Inferior parietal cortex (tissue), 1 donor: ENCODE measurements at regions not wholly inside any gene's neighbourhood (a gene's known extent, or its start where the extent isn't known, plus 50 kb on each side); places are given as distances from the start of the nearest gene placed in this dataset.
A peak's percentile ranks its signal among the peaks of the same experiment; 100 is the strongest.

Experiments used
- DNase-seq: peaks from one replicate; pipeline ENCODE4 v3.0.0-alpha.2; 2016; ENCODE audit errors: extremely low spot score

DNA sequence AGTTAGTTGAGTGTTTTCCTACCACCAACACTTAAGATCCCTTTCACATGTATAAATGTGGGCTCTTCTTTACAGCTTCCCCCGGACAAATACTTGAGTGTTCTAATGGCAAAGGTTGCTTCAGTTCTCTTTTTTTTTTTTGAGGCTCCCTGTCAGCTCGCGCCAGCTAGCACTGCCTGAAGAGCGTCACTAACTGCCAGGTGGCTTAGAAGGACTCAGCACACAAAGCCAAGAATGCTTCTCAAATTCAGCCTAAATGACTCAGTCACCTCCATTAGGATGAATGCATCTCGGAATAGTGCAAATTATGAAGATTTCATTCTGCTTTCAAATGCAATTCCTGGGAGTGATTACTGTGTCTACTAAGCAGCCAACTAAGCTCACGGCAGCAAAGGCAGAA is 150.7 kb upstream of the BTBD3 start:
- no peak for DNase-seq

- no peak for DNase-seq
Measured at GRCh38 chr20:11769825-11770224, 147.9 kb upstream of the BTBD3 start.

DNA sequence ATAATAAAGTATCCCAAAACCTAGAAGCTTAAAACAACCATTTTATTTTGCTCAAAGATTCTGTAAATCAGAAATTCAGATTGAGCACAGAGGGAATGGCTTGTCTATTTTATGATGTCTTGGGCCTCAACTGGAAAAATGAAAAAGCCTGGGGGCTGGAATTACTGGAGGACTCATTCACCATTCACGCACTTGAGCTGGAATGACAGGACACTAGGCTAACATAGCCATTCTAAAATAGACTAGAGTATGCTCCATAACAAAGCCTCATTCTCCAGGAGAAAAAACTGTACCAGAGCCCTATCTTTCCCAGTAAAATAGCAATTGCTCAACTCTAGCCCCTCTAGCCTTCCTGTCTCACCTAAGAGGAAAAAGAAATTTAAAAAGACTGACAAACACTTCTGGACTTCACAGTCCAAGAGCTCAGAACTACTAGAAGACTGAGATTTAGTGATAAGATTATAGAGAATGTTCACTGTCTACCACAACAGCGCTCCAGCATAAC is 145.4 kb upstream of the BTBD3 start:
- DNase-seq, result no peak

- DNase-seq, result no peak
Measured at GRCh38 chr20:11776687-11777086, 141.0 kb upstream of the BTBD3 start.

GRCh38 chr20:11777387-11778205 is 140.1 kb upstream of the BTBD3 start:
- no peak for DNase-seq

- DNase-seq, result no peak
Measured at GRCh38 chr20:11778206-11778570, 139.5 kb upstream of the BTBD3 start.

- DNase-seq, result no peak
Measured at GRCh38 chr20:11780765-11781369, 136.8 kb upstream of the BTBD3 start.

DNA sequence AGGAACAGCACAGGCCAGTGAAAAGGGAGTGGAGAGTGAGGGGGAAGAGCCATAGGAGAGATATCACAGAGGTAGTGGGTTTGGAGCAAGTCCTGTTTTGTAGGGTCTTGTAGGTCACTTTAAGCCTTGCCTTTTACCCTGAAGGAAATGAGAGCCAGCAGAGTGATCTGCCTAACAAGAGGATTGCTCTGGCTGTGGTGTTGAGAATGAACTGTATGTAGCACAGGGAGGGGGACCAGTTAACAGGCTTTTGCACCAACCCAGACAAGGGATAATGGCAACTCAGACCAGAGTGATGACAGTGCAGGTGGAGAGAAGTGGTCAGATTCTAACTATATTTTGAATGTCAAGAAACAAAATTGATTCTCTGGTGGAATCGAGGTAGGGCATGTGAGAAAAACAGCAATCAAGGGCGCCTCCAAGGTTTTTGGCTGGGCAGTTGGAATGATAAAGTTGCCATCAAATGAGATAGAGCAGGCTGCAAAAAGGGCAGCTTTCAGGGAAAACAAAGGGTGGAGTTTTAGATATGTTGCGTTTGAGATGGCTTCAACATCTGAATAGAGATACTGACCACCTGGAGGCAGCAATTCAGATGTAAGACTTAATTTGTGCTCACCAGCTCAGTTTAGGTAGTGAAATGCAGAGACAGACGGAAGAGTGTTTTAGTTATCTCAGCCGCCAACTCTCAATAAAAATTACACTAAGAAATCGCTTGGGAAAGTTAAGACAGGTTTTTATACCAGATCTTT is 134.4 kb upstream of the BTBD3 start:
- no peak for DNase-seq

DNA sequence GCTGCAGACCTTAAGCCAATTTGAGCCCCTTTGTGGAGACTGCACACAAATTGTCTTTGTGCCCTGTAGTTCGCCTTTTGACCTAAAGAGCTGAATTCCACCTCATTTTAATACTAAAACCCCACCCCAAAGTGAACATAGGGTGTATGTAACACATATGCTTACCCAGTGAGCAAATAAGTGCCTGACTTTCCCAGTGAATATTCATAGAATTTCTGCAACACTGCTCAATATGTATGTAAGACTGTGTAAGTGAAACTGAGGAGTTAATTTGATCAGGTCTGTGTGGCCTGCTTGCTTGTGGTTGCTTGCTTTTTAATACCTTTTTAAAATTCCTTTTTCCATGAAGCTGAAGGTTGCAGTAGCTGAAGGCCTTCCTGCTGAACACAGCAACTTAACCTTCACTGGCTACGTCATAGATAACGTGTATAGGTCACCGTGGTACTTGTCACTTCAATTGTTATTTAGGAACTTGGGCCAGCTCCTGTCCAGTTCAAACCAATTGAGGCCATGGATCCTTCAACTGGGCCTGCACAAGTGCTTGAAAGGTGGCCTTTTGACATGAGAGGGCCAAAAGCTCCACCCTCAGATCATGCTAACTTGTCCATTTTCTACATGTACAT is 131.7 kb upstream of the BTBD3 start:
- DNase-seq, result no peak

DNA sequence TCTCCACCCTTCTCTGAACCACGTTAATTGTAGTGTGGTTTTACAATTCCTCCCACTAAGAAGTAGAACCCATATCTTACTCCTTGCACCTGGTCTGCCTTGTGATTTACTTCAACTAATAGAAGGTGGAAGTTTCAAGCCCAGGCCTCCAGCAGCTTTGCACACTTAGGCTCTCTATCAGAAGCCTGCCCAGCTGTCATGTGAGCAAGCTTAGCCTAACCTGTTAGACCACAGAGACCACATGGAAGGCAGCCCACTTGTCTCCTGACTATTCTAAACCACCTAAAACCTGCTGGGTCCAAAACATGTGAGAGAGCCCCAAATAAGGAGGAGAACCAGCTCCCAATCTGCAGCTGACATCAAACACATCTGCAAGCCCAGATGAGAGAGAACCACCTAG is 127.6 kb upstream of the BTBD3 start:
- no peak for DNase-seq

GRCh38 chr20:11791316-11791715 is 126.4 kb upstream of the BTBD3 start:
- DNase-seq, result no peak

DNA sequence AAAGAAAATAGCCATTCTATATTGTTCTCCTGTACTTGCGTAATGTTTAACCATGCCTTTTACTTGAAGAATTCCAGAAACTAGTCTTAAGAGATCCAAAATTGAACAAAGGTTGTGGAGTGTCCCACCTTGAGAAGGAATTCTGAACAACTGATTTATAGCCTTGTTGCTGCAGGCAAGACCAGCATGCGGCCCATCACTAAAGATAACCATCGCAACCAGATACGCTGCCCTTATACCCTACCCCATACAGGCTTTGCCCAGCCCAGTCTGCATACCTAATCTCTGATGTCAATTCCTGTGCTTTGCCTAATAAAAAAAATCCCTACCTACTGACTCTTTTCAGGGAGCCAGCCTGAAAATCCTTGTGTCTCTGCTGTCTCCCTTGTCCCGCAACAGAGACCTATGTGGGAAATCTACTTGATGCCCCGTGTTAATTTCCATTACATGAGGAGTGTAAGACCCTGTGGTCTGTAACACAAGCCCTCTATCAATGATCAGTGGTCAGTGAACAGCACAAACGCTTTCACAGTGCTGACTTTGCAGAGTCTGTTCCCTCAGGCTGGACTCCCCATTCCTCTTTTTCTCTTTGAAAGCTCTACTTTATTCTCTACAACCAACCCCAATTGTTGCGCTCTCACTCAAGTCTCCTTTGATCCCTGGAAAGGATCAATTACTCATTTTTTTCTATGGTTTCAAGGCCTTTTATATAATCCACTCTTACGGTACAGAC is 125.7 kb upstream of the BTBD3 start:
- no peak for DNase-seq

- peak; percentile 15 for DNase-seq
Measured at GRCh38 chr20:11792568-11792953, 125.1 kb upstream of the BTBD3 start.

DNA sequence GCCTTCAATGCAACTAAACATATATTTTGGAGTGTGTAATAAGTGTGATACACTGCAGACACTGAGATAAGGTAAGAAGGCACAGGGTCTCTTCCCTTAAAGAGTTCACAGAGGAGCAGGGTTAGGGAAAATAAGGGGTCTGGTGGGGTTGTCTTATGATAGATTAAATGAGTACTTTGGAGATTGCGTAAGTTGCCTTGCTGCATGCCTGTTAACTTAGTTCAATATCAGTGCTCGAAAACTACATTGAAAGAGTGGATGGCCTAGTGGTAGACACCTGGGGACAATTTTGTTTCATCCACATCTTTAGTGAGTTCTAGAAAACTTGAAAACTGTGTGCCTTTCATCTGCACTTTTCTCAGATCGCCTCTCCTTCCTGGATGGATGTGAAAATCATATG is 123.2 kb upstream of the BTBD3 start:
- no peak for DNase-seq

DNA sequence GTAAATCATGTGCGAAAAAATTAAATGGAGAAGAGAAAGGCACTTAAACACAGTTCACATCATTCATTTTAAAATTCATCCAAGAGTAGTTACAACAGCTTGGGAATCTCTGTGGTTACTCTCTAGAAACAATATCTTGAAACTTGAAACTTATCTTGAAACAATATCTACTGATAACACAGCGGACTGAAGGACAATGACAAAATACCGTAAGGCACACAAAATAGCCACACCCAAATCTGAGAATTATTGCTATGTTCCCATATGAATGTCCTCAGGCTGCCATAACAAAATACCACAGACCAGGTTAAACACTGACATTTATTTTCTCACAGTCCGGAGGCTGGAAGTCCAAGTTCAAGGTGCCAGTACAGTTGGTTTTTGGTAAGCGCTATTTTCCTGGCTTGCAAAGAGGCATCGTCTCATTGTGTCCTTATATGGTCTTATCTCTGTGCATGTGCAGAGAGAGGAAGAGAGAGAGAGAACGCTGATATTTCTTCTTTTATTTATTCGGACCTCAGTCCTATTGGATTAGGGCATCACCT is 122.5 kb upstream of the BTBD3 start:
- no peak for DNase-seq

- DNase-seq, result no peak
Measured at GRCh38 chr20:11796026-11796425, 121.7 kb upstream of the BTBD3 start.

GRCh38 chr20:11797156-11797555 is 120.5 kb upstream of the BTBD3 start:
- no peak for DNase-seq

DNA sequence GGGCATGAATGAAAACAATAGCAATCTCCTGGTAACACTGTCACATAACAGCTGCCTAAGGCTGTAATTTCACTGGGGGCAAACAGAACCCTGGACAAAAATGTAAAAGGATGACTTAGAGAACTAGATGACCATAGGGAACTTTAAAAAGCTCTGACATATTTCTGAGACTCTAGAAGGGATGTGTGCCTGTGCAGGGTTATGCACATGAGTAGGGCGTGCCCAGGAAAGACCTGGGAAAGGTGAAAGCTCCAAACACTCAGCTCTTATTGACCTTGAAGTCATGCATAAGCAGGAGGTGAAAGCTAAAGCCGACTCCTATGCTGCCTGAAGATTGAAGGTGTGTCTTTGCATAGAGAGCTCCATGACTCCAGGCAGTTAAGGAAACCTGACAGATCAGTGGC is 118.4 kb upstream of the BTBD3 start:
- DNase-seq, result no peak

DNA sequence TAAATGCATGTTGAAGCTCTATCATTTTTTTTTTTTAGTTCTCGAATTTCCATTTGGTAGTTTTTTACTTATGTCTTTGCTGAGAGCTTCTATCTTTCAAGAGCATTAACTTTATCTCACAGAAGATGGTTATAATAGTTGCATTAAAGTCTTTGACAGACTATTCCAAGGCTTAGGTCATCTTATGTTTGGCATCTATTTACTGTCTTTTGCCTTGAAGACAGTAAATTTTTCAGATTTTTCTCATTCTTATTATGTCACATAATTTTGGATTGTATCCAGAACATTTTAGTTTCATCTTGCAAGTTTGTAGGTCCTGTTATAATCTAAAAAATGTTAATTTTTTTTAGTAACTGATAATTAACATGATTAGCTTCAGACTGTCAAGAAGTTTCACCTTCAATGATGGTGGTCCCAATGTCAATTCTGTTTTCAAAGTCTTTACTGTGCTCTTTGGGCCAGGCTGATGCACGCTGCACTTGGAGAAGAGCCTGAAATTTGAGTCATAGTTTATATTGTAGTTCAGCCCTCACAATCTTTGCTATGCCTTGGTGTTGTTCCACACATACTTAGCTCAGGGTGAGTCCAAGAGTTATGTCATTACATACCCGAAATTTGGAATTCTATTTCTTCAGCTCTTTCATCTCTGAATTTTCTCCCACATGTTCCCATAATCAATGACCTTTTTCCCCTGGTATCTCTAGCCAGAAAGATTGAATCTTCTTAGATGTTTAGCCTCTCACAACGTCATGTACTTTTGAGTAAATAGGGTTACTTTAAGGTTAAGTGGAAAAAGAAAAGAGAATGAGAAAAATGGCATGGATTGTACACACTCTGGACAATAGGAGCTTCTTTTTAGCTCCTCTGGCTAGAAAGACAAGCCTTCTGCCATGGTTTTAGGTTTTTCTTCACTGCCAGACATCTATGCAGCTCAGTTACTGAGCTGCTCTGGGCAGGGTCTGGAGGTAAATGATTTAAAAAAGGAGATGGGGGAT is 110.3 kb upstream of the BTBD3 start:
- DNase-seq, result no peak

DNA sequence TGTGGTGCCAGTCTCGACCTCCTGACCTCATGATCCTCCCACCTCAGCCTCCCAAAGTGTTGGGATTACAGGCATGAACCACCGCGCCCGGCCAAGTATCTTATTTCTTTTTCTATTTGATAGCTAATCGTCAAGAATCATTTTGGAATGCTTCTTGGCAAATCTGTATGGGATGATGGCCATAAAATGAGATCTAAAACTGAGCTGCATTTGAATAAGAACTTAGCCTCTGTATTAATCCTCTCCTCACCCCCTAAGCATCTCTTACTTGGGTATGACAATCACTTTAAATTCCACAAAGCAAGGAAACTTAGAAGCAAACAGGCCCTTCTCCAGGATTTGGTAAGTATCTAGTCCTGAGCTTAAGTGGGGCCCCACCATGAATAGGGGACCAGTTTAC is 108.9 kb upstream of the BTBD3 start:
- DNase-seq, result no peak
